B cell (primary cell): ENCODE measurements at regions not wholly inside any gene's neighbourhood (a gene's known extent, or its start where the extent isn't known, plus 50 kb on each side); places are given as distances from the start of the nearest gene placed in this dataset.

Experiments used
- ATAC-seq: fragments of 200-7000 bp; cut with Tn5 transposase; one replicate; pipeline ENCODE4 v1.10.0; 2021; ENCODE audit warnings: low read depth, mild to moderate bottlenecking, moderate number of reproducible peaks, moderate library complexity
- CTCF ChIA-PET: fragments of 350-600 bp; sonication (Branson Sonifier 250); formaldehyde crosslinking; loops from one replicate; lab custom pipeline; 2021; ENCODE audit warnings: antibody characterized with exemption, inconsistent platforms; lab: Charles Lee
- POLR2A ChIA-PET: fragments of 350-600 bp; sonication (Branson Sonifier 250); formaldehyde crosslinking; loops from one replicate; lab custom pipeline; 2021; ENCODE audit warnings: antibody characterized with exemption; lab: Charles Lee
- DNase-seq: peaks from one replicate; pipeline ENCODE4 v3.0.0; 2013
- H2AFZ ChIP-seq: 2 replicates; pipeline ENCODE4 v1.6.1; 2012; ENCODE audit warnings: mild to moderate bottlenecking, low read depth, low read length; ENCODE audit not compliant: insufficient read depth, poor library complexity, severe bottlenecking
- H3K27ac ChIP-seq, 2 donors: 1 replicate in 1 of 2; 2 replicates in 1 of 2; pipeline ENCODE4 v1.5.1; 2012 to 2013; ENCODE audit warnings: low read length in 2 of 2, mild to moderate bottlenecking in 2 of 2, moderate library complexity in 1 of 2
- H3K27me3 ChIP-seq, 4 experiments: fragments of 200-600 bp in 1 of 4; sonication (generic) in 1 of 4; replicated peaks in 1 of 4; 1 replicate in 2 of 4; 2 replicates in 2 of 4; pipeline versions ENCODE4 v1.6.1 to v1.7.0; 2013 to 2016; ENCODE audit warnings: low read length in 3 of 4, mild to moderate bottlenecking in 2 of 4, mixed read lengths in 1 of 4, moderate library complexity in 1 of 4; ENCODE audit not compliant: insufficient read depth in 4 of 4, control insufficient read depth in 3 of 4; ENCODE audit errors: control extremely low read depth in 1 of 4
- H3K36me3 ChIP-seq, 2 experiments: replicated peaks in 1 of 2; 1 replicate in 1 of 2; 2 replicates in 1 of 2; pipeline versions ENCODE4 v1.6.1 to v1.7.1; 2013; ENCODE audit warnings: low read length in 1 of 2; ENCODE audit not compliant: insufficient read depth in 2 of 2, control insufficient read depth in 1 of 2; ENCODE audit errors: control extremely low read depth in 1 of 2, extremely low read depth in 1 of 2
- H3K4me1 ChIP-seq, 2 donors: fragments of 200-600 bp in 1 of 2; sonication (generic) in 1 of 2; 1 replicate in 1 of 2; 2 replicates in 1 of 2; pipeline versions ENCODE4 v1.5.1 to v1.6.1; 2013 to 2017; ENCODE audit warnings: low read length in 2 of 2; ENCODE audit not compliant: control insufficient read depth in 2 of 2, insufficient read depth in 2 of 2
- H3K4me2 ChIP-seq: replicated peaks from 2 replicates; pipeline ENCODE3; 2012; ENCODE audit warnings: mild to moderate bottlenecking, low read depth, low read length; ENCODE audit not compliant: poor library complexity, severe bottlenecking
- H3K4me3 ChIP-seq, 5 experiments: fragments of 200-600 bp in 1 of 5; sonication (generic) in 1 of 5; 1 replicate in 3 of 5; 2 replicates in 2 of 5; pipeline versions ENCODE4 v1.5.1 to v1.7.0; 2011 to 2016; ENCODE audit warnings: low read length in 4 of 5, mild to moderate bottlenecking in 4 of 5, low read depth in 2 of 5, control low read depth in 1 of 5, moderate library complexity in 1 of 5; ENCODE audit not compliant: insufficient read depth in 1 of 5; ENCODE audit errors: control extremely low read depth in 1 of 5, extremely low read depth in 1 of 5
- H3K79me2 ChIP-seq: fragments of 200-600 bp; sonication (generic); one replicate; pipeline ENCODE4 v1.6.0; 2016; ENCODE audit warnings: low read length; ENCODE audit not compliant: control insufficient read depth, insufficient read depth
- H3K9ac ChIP-seq: fragments of 200-600 bp; sonication (generic); 2 replicates; pipeline ENCODE4 v1.6.1; 2017; ENCODE audit warnings: mild to moderate bottlenecking, low read length, moderate library complexity
- H3K9me3 ChIP-seq, 3 donors: one replicate each; pipeline versions ENCODE4 v1.6.1 to v1.7.1; 2013; ENCODE audit warnings: low read length in 2 of 3; ENCODE audit not compliant: control insufficient read depth in 2 of 3, insufficient read depth in 1 of 3; ENCODE audit errors: control extremely low read depth in 1 of 3
- H4K20me1 ChIP-seq: 2 replicates; pipeline ENCODE4 v1.6.0; 2012; ENCODE audit warnings: mild to moderate bottlenecking, low read length; ENCODE audit not compliant: insufficient read depth, control insufficient read depth, poor library complexity, severe bottlenecking
- H3K27ac Mint-ChIP-seq: one replicate; pipeline ENCODE4 v1.8.0; 2021; ENCODE audit warnings: mixed read lengths
- H3K27me3 Mint-ChIP-seq: one replicate; pipeline ENCODE4 v1.8.0; 2021; ENCODE audit warnings: mixed read lengths
- H3K4me1 Mint-ChIP-seq: one replicate; pipeline ENCODE4 v1.8.0; 2021; ENCODE audit warnings: mixed read lengths
- H3K4me3 Mint-ChIP-seq: one replicate; pipeline ENCODE4 v1.8.0; 2021; ENCODE audit warnings: mixed read lengths
- H3K9me3 Mint-ChIP-seq: one replicate; pipeline ENCODE4 v1.8.0; 2022; ENCODE audit warnings: mixed read lengths; ENCODE audit not compliant: insufficient read depth
- EZH2 ChIP-seq: IDR thresholded peaks from 2 replicates; pipeline ENCODE4 v1.6.1; 2012; ENCODE audit warnings: borderline replicate concordance, low read depth, mild to moderate bottlenecking, moderate library complexity, low read length; ENCODE audit not compliant: insufficient read depth, poor library complexity, severe bottlenecking
- WGBS: methylation state at CpG from one replicate; pipeline ENCODE4 v1.1.5; 2013; ENCODE audit warnings: missing lambda C conversion rate; ENCODE audit not compliant: insufficient coverage; 5-methylcytosine and 5-hydroxymethylcytosine counted together
- intact Hi-C: fragments of 100-400 bp; cut with micrococcal nuclease; formaldehyde crosslinking; loops from one replicate; pipeline ENCODE4 v1.10.0; 2022
- TF ChIP-seq, protein P1 (sequence below): fragments of 200-600 bp; IDR thresholded peaks from one replicate; pipeline ENCODE4 v1.8.0; 2022; ENCODE audit warnings: antibody characterized with exemption, mild to moderate bottlenecking

DNA sequence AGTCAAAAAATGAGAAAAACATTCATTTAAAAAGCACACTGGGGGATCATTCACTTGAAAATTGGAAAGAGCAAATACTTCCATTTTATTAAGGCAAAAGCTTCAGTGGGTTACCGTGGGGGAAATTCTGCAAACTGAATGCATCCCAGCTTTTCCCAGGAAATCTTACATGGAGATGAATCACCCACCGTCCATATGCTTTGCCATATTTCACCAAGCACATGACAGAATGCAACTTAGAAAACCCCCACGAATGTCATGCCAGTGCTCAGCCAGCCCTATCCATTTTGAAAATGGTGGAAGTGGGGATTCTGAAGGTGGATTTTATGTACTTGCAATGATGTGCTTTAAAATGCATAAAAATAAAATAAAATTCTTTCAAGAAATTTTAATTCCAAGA, 485.5 kb upstream of the ID2 start:
- ATAC-seq (no peak), DNase-seq (no peak)
- no peak overlapping the region for H3K9ac ChIP-seq
- Mint-ChIP-seq H3K4me3 (no peak overlapping the region), H3K27ac (no peak overlapping the region), H3K27me3 (peaks cover 50% of the 10 kb centered on the region), H3K4me1 (no peaks in the 10 kb centered on the region), H3K9me3 (no peaks in the 10 kb centered on the region)
- CTCF ChIA-PET = no interaction called here
- H3K36me3 ChIP-seq = no peaks in the 10 kb centered on the region
- intact Hi-C loops = no loop called here
- no peak overlapping the region for H3K27ac ChIP-seq
- H3K4me1 ChIP-seq = no peaks in the 10 kb centered on the region
- H2AFZ ChIP-seq = no peak overlapping the region
- H3K4me3 ChIP-seq = no peak overlapping the region
- no peaks in the 10 kb centered on the region for H4K20me1 ChIP-seq
- TF ChIP-seq, protein P1, sequence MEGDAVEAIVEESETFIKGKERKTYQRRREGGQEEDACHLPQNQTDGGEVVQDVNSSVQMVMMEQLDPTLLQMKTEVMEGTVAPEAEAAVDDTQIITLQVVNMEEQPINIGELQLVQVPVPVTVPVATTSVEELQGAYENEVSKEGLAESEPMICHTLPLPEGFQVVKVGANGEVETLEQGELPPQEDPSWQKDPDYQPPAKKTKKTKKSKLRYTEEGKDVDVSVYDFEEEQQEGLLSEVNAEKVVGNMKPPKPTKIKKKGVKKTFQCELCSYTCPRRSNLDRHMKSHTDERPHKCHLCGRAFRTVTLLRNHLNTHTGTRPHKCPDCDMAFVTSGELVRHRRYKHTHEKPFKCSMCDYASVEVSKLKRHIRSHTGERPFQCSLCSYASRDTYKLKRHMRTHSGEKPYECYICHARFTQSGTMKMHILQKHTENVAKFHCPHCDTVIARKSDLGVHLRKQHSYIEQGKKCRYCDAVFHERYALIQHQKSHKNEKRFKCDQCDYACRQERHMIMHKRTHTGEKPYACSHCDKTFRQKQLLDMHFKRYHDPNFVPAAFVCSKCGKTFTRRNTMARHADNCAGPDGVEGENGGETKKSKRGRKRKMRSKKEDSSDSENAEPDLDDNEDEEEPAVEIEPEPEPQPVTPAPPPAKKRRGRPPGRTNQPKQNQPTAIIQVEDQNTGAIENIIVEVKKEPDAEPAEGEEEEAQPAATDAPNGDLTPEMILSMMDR = no peak
- no peak for TF ChIP-seq EZH2
- no peak overlapping the region for H3K4me2 ChIP-seq
- H3K9me3 ChIP-seq = peaks cover 1 to 6% (median 2%) of the 10 kb centered on the region in 3 donors
- no peaks in the 10 kb centered on the region for H3K79me2 ChIP-seq
- 100% methylated on average over 2 of the region's 3 CpGs for WGBS
- POLR2A ChIA-PET = no interaction called here
- peaks cover 0 to 16% (median 3%) of the 10 kb centered on the region in 4 experiments for H3K27me3 ChIP-seq

DNA sequence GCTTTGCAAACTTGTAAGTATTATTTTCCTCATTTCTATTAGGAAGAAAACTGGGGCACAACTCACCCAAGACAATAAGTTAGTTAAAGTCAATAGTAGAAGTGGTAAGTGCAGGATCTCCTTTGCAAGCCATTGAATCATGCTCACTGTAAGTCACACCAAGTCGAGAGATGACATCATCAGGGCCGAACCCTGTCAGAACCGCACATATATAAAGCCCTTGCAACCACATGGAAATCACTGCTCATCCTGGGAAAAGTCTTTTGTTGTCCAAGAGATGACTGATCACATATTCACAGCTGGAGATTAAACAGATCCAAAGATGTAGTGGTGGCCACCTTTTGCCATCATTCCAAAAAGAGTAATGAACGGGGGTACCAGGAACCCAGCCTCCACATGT, 484.8 kb upstream of the ID2 start:
- CTCF ChIA-PET = no interaction called here

More for the DNA sequence above, 484.8 kb upstream of the ID2 start:
- no peaks in the 10 kb centered on the region for H3K4me1 ChIP-seq
- DNase-seq = no peak
- no peaks in the 10 kb centered on the region for H3K79me2 ChIP-seq
- POLR2A ChIA-PET = no interaction called here
- Mint-ChIP-seq H3K27me3 (peaks cover 50% of the 10 kb centered on the region), H3K27ac (no peak overlapping the region), H3K4me1 (no peaks in the 10 kb centered on the region), H3K4me3 (no peak overlapping the region), H3K9me3 (no peaks in the 10 kb centered on the region)
- TF ChIP-seq, protein P1 = no peak
- TF ChIP-seq EZH2 = no peak
- no peak overlapping the region for H3K9ac ChIP-seq
- intact Hi-C loops = no loop called here
- 93% methylated on average over 3 of the region's 4 CpGs for WGBS
- peaks cover 1 to 6% (median 2%) of the 10 kb centered on the region in 3 donors for H3K9me3 ChIP-seq
- H3K36me3 ChIP-seq = no peaks in the 10 kb centered on the region
- no peak overlapping the region for H3K4me2 ChIP-seq
- no peak for ATAC-seq
- no peak overlapping the region for H3K27ac ChIP-seq
- no peaks in the 10 kb centered on the region for H4K20me1 ChIP-seq
- H3K27me3 ChIP-seq = peaks cover 0 to 12% (median 3%) of the 10 kb centered on the region in 4 experiments
- no peak overlapping the region for H2AFZ ChIP-seq
- no peak overlapping the region for H3K4me3 ChIP-seq
